ENCODE measurements at regions not wholly inside any gene's neighbourhood (a gene's known extent, or its start where the extent isn't known, plus 50 kb on each side); places are given as distances from the start of the nearest gene placed in this dataset.

- TF ChIP-seq CTCF (IDR thresholded peaks at IDR 0.05 in 2 of 3, conservative IDR thresholded peaks at IDR 0.05 in 1 of 3; ENCODE audit: borderline replicate concordance in 1 of 3, insufficient read depth in 1 of 3, low read depth in 2 of 3, low read length in 2 of 3) (no peak), EZH2phosphoT487 (IDR thresholded peaks at IDR 0.05; ENCODE audit: borderline replicate concordance) (no peak)
Observed at GRCh38 chr9:83142389-83142788, 79.4 kb upstream of the RASEF start (continued).

GRCh38 chr9:83141887-83142286 lies 78.9 kb upstream of the RASEF start:
- Histone ChIP-seq H3K9me3 (ENCODE audit: control insufficient read depth in 1 of 2, insufficient read depth in 1 of 2, low read depth in 1 of 2, low read length in 2 of 2) (no peaks in the 10 kb centered on the region), H3K27ac (ENCODE audit: low read depth, low read length) (no peak overlapping the region), H3K4me3 (replicated peaks in 1 of 2; ENCODE audit: low read depth in 1 of 2, low read length in 2 of 2) (no peak overlapping the region), H3K9ac (ENCODE audit: low read length) (no peak overlapping the region), H2AFZ (ENCODE audit: low read depth, low read length, poor library complexity, severe bottlenecking) (no peak overlapping the region), H3K79me2 (ENCODE audit: insufficient read depth, low read length) (no peaks in the 10 kb centered on the region), H3K4me1 (ENCODE audit: control insufficient read depth in 1 of 2, insufficient read depth in 2 of 2, low read length in 2 of 2) (no peaks in the 10 kb centered on the region), H4K20me1 (ENCODE audit: insufficient read depth) (no peaks in the 10 kb centered on the region), H3K4me2 (ENCODE audit: low read length) (no peak overlapping the region), H3K36me3 (ENCODE audit: control insufficient read depth in 1 of 2, insufficient read depth in 2 of 2, low read length in 2 of 2) (no peaks in the 10 kb centered on the region), H3K9me2 (ENCODE audit: insufficient read depth) (no peaks in the 10 kb centered on the region), H3K27me3 (ENCODE audit: insufficient read depth, low read length) (no peaks in the 10 kb centered on the region)
- ChIA-PET CTCF (no interaction called here), RAD21 (ENCODE audit: low non-redundant PET in 1 of 2, low total read pairs in 2 of 2, uncharacterized antibody in 2 of 2, unreplicated experiment in 2 of 2) (no interaction called here), POLR2A (no interaction called here)
- intact Hi-C loops (cut with micrococcal nuclease): no loop called here
- ATAC-seq: no peak
- no TSS peak for BruUV-seq (replicated peaks)
- DNase-seq (ENCODE audit: low read depth, low spot score): no peak
- TF ChIP-seq REST (IDR thresholded peaks at IDR 0.05; ENCODE audit: low read depth) (no peak), YY1 (IDR thresholded peaks at IDR 0.05; ENCODE audit: extremely low read depth, insufficient replicate concordance, low read depth, low read length) (no peak), POLR2AphosphoS5 (IDR thresholded peaks at IDR 0.05; ENCODE audit: low read depth, low read length) (no peak), MAX (IDR thresholded peaks at IDR 0.05) (no peak), SP1 (IDR thresholded peaks at IDR 0.05; ENCODE audit: low read depth) (no peak), EZH2 (IDR thresholded peaks at IDR 0.05) (no peak), EZH2phosphoT487 (IDR thresholded peaks at IDR 0.05; ENCODE audit: borderline replicate concordance) (no peak), TCF7L2 (IDR thresholded peaks at IDR 0.05; ENCODE audit: borderline replicate concordance, extremely low read depth, insufficient read depth, insufficient read length) (no peak), RAD21 (IDR thresholded peaks at IDR 0.05; ENCODE audit: low read depth) (no peak)

Data from HCT116 (cell line).